H1 (cell line): ENCODE measurements at regions not wholly inside any gene's neighbourhood (a gene's known extent, or its start where the extent isn't known, plus 50 kb on each side); places are given as distances from the start of the nearest gene placed in this dataset.
A peak's percentile ranks its signal among the peaks of the same experiment; 100 is the strongest.

Experiments used
- EP300 ChIP-seq, 2 experiments: IDR thresholded peaks; 1 replicate in 1 of 2; 2 replicates in 1 of 2; pipeline ENCODE4 v1.6.1; 2011 to 2012; ENCODE audit warnings: low read depth in 2 of 2, low read length in 2 of 2, mild to moderate bottlenecking in 2 of 2, borderline replicate concordance in 1 of 2, inconsistent platforms in 1 of 2, moderate library complexity in 1 of 2
- SP2 ChIP-seq: IDR thresholded peaks from 2 replicates; pipeline ENCODE4 v1.6.1; 2012; ENCODE audit warnings: mild to moderate bottlenecking, low read length, inconsistent platforms
- USF2 ChIP-seq: IDR thresholded peaks from 2 replicates; pipeline ENCODE4 v1.6.1; 2011; ENCODE audit warnings: low read length, improper control_type of control experiment
- TF ChIP-seq, protein P1 (sequence below): fragments of 300-600 bp; sonication (generic); IDR thresholded peaks from 2 replicates; pipeline ENCODE4 v1.7.1; 2012; ENCODE audit warnings: low read length, moderate library complexity, mild to moderate bottlenecking, inconsistent platforms; ENCODE audit not compliant: insufficient replicate concordance

GRCh38 chr6:167649476-167649875 is 177.2 kb upstream of the AFDN start (continued):
- TF ChIP-seq, protein P1, sequence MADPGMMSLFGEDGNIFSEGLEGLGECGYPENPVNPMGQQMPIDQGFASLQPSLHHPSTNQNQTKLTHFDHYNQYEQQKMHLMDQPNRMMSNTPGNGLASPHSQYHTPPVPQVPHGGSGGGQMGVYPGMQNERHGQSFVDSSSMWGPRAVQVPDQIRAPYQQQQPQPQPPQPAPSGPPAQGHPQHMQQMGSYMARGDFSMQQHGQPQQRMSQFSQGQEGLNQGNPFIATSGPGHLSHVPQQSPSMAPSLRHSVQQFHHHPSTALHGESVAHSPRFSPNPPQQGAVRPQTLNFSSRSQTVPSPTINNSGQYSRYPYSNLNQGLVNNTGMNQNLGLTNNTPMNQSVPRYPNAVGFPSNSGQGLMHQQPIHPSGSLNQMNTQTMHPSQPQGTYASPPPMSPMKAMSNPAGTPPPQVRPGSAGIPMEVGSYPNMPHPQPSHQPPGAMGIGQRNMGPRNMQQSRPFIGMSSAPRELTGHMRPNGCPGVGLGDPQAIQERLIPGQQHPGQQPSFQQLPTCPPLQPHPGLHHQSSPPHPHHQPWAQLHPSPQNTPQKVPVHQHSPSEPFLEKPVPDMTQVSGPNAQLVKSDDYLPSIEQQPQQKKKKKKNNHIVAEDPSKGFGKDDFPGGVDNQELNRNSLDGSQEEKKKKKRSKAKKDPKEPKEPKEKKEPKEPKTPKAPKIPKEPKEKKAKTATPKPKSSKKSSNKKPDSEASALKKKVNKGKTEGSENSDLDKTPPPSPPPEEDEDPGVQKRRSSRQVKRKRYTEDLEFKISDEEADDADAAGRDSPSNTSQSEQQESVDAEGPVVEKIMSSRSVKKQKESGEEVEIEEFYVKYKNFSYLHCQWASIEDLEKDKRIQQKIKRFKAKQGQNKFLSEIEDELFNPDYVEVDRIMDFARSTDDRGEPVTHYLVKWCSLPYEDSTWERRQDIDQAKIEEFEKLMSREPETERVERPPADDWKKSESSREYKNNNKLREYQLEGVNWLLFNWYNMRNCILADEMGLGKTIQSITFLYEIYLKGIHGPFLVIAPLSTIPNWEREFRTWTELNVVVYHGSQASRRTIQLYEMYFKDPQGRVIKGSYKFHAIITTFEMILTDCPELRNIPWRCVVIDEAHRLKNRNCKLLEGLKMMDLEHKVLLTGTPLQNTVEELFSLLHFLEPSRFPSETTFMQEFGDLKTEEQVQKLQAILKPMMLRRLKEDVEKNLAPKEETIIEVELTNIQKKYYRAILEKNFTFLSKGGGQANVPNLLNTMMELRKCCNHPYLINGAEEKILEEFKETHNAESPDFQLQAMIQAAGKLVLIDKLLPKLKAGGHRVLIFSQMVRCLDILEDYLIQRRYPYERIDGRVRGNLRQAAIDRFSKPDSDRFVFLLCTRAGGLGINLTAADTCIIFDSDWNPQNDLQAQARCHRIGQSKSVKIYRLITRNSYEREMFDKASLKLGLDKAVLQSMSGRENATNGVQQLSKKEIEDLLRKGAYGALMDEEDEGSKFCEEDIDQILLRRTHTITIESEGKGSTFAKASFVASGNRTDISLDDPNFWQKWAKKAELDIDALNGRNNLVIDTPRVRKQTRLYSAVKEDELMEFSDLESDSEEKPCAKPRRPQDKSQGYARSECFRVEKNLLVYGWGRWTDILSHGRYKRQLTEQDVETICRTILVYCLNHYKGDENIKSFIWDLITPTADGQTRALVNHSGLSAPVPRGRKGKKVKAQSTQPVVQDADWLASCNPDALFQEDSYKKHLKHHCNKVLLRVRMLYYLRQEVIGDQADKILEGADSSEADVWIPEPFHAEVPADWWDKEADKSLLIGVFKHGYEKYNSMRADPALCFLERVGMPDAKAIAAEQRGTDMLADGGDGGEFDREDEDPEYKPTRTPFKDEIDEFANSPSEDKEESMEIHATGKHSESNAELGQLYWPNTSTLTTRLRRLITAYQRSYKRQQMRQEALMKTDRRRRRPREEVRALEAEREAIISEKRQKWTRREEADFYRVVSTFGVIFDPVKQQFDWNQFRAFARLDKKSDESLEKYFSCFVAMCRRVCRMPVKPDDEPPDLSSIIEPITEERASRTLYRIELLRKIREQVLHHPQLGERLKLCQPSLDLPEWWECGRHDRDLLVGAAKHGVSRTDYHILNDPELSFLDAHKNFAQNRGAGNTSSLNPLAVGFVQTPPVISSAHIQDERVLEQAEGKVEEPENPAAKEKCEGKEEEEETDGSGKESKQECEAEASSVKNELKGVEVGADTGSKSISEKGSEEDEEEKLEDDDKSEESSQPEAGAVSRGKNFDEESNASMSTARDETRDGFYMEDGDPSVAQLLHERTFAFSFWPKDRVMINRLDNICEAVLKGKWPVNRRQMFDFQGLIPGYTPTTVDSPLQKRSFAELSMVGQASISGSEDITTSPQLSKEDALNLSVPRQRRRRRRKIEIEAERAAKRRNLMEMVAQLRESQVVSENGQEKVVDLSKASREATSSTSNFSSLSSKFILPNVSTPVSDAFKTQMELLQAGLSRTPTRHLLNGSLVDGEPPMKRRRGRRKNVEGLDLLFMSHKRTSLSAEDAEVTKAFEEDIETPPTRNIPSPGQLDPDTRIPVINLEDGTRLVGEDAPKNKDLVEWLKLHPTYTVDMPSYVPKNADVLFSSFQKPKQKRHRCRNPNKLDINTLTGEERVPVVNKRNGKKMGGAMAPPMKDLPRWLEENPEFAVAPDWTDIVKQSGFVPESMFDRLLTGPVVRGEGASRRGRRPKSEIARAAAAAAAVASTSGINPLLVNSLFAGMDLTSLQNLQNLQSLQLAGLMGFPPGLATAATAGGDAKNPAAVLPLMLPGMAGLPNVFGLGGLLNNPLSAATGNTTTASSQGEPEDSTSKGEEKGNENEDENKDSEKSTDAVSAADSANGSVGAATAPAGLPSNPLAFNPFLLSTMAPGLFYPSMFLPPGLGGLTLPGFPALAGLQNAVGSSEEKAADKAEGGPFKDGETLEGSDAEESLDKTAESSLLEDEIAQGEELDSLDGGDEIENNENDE = no peak
- TF ChIP-seq EP300 (IDR thresholded peaks at IDR 0.05; ENCODE audit: borderline replicate concordance in 1 of 2, low read depth in 2 of 2, low read length in 2 of 2) (no peak), USF2 (peak; percentile 63), SP2 (no peak)
